ENCODE measurements at regions not wholly inside any gene's neighbourhood (a gene's known extent, or its start where the extent isn't known, plus 50 kb on each side); places are given as distances from the start of the nearest gene placed in this dataset.

DNA sequence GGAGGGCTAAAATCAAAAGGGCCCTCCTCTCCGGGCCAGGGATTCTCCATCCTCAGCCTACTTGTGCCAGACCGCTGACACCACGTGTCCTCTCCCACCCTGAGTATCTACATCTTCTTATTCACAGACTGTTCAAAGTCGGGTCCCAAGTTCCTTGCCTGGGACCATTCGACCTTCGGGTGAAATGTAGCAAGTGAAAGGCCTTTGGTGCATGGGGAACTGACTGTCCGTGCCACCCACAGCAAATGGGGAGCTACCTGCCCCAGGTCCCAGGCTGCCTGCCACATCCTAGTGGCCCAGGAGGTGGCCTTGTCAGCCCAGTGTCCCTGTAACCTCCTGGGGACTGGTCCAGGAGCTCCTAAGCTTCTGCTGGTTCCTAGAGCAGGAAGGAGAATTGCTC, 67.3 kb downstream of the RTL6 start:
- no peak overlapping the region for H3K4me3 ChIP-seq
- H3K36me3 ChIP-seq = no peaks in the 10 kb centered on the region
- peaks cover 18% of the 10 kb centered on the region for H3K27me3 ChIP-seq
- 100% methylated on average over 2 of the region's 7 CpGs; no CpG with 5 or more reads in 1 of the 2 donors for WGBS, 2 donors (ENCODE audit: low coverage in 1 of 2)
- no peak overlapping the region for H3K27ac ChIP-seq
- H3K4me1 ChIP-seq = no peaks in the 10 kb centered on the region
- TF ChIP-seq CTCF (IDR thresholded peaks at IDR 0.05) (no peak), EP300 (IDR thresholded peaks at IDR 0.05) (no peak), POLR2AphosphoS5 (IDR thresholded peaks at IDR 0.05) (no peak), POLR2A (IDR thresholded peaks at IDR 0.05) (no peak)
- H3K9me3 ChIP-seq = no peaks in the 10 kb centered on the region
- ATAC-seq = no peak

GRCh38 chr22:44429941-44430587, 68.0 kb downstream of the RTL6 start:
- Histone ChIP-seq H3K27me3 (peaks cover 18% of the 10 kb centered on the region), H3K4me1 (peaks cover 0 to 3% (median 0%) of the 10 kb centered on the region in 3 donors), H3K27ac (no peak overlapping the region), H3K4me3 (no peak overlapping the region), H3K9me3 (no peaks in the 10 kb centered on the region), H3K36me3 (no peaks in the 10 kb centered on the region)
- TF ChIP-seq CTCF (IDR thresholded peaks at IDR 0.05) (no peak), POLR2A (IDR thresholded peaks at IDR 0.05) (no peak), POLR2AphosphoS5 (IDR thresholded peaks at IDR 0.05) (no peak), EP300 (IDR thresholded peaks at IDR 0.05) (no peak)
- 93% methylated on average over 6 of the region's 16 CpGs for WGBS, 2 donors (ENCODE audit: low coverage in 1 of 2)
- no peak for ATAC-seq

DNA sequence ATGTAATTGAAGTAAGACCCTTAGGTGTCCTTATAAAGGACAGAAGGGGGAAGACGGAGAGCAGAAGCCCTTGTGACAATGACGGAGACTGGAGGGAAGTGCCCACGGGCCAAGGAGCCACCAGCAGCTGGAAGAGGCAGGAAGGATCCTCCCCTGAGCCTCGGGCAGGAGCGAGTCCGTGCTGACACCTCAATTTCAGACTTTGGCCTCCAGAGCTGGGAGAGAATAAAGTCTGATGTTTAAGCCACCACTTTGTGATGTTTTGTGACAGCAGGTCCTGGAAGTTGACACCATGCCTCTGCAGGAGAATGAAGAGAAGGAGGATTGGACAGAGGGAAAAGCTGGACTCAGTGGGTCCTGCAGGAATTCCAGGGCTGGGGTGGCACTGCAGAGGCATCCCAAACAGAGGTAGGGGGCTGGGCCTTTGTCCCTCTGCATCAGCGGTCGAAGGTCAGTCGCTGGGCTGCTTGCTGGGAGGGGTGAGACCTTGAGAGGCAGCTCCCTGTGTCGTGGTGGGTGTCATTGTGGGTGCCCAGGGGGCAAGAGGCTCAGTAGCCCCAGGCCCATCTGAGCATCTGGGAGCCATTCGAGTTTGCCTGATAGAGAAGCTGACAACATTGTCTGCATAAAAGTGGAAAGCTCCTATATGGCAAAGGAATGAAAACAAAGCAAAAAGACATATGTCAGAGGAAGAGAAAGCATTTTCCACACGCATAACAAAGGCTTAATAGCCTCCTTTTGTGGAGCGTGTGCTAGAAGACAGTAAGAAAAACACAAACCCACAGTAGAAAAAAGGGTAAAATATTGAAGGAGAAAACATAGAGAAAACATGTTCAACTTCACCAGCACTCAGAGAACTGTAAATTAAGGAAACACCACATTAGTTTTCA, 68.8 kb downstream of the RTL6 start:
- H3K27ac ChIP-seq = no peak overlapping the region
- H3K4me1 ChIP-seq = peaks cover 0 to 11% (median 0%) of the 10 kb centered on the region in 3 donors
- ATAC-seq = no peak
- no peak overlapping the region for H3K4me3 ChIP-seq
- H3K27me3 ChIP-seq = peaks cover 16% of the 10 kb centered on the region
- WGBS, 2 donors (ENCODE audit: low coverage in 1 of 2) = 74 to 80% methylated on average over 8 of the region's 13 CpGs
- no peaks in the 10 kb centered on the region for H3K36me3 ChIP-seq
- H3K9me3 ChIP-seq = no peaks in the 10 kb centered on the region
- TF ChIP-seq CTCF (IDR thresholded peaks at IDR 0.05) = no peak

- ATAC-seq = no peak
- Histone ChIP-seq H3K9me3 (no peaks in the 10 kb centered on the region), H3K36me3 (no peaks in the 10 kb centered on the region), H3K27ac (no peak overlapping the region), H3K4me1 (peaks cover 0 to 22% (median 0%) of the 10 kb centered on the region in 3 donors), H3K27me3 (peaks cover 10% of the 10 kb centered on the region), H3K4me3 (no peak overlapping the region)
- no peak for TF ChIP-seq EP300 (IDR thresholded peaks at IDR 0.05)
- TF ChIP-seq POLR2A (IDR thresholded peaks at IDR 0.05) = no peak
- TF ChIP-seq CTCF (IDR thresholded peaks at IDR 0.05) = no peak
- no peak for TF ChIP-seq POLR2AphosphoS5 (IDR thresholded peaks at IDR 0.05)
- WGBS, 2 donors (ENCODE audit: low coverage in 1 of 2) = 60% methylated on average over 7 of the region's 21 CpGs; no CpG with 5 or more reads in 1 of the 2 donors
Measured at GRCh38 chr22:44427611-44428470, 70.2 kb downstream of the RTL6 start.

All from gastroesophageal sphincter (tissue), 4 donors.